OCI-LY3 (cell line): ENCODE measurements at regions not wholly inside any gene's neighbourhood (a gene's known extent, or its start where the extent isn't known, plus 50 kb on each side); places are given as distances from the start of the nearest gene placed in this dataset.

Experiments used
- CTCF ChIP-seq: fragments of 200-600, 300-600 bp; sonication (generic); IDR thresholded peaks from 2 replicates; pipeline ENCODE4 v1.5.1; 2014; ENCODE audit warnings: antibody characterized with exemption, low read length, low read depth
- EZH2phosphoT487 ChIP-seq: fragments of 200-600 bp; shearing (Covaris generic); IDR thresholded peaks from 2 replicates; pipeline ENCODE4 v1.6.1; 2018; ENCODE audit warnings: antibody characterized with exemption, mixed run types, low read depth

GRCh38 chr10:131723297-131724168 is 177.3 kb upstream of the PPP2R2D start:
- no peak for TF ChIP-seq CTCF
- no peak for TF ChIP-seq EZH2phosphoT487
